ENCODE measurements at regions not wholly inside any gene's neighbourhood (a gene's known extent, or its start where the extent isn't known, plus 50 kb on each side); places are given as distances from the start of the nearest gene placed in this dataset.
A peak's percentile ranks its signal among the peaks of the same experiment; 100 is the strongest.
"Not testable (repeated sequence)": the region's sequence is repeated elsewhere in the genome, so short reads cannot be mapped to it uniquely, and the experiment has no call there.

DNA sequence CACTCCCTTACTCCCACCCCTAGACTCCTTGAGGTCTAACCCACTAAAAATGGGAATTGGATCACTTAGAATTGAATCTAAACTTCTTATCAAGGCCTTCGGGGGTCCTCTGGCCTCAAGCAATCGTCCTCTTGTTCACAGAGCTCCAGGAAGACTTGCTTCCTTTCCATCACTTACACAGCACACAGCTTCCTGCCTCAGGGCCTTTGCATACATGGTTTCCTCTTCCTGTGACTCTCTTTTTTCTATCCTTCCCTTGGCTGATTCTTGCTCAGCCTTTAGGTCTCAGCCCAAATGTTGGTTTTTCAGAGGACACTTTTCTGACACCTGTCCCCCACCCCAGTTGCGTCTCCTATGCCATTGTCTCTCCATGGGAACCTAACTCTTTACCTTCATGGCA, 50.0 kb upstream of the ALDH1B1 start:
- no peak for DNase-seq

- no peak for DNase-seq
Observed at GRCh38 chr9:38342096-38342495, 50.4 kb upstream of the ALDH1B1 start.

- DNase-seq = peak in 3 of 14 donors; percentile 11 to 93 (median 32)
Observed at GRCh38 chr9:38339496-38339895, 53.0 kb upstream of the ALDH1B1 start.

DNA sequence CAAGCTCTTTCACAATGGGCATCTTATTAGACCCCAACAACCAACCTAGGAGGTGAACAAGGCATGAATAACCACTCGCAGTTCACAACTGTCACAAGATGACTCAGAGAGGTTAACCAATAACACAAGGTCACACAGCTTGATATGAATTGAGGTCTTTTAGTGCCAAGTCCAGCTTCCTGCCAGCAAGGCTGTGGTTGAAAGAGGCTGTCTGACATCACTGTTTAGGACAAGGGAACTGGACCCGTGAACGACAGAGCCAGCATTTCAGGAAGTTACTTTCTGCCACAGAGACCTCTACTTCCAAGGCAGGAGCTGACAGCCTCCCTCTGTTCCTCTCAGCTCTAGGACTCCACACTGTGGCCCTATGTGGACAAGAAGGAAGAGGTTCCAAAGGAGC, 53.4 kb upstream of the ALDH1B1 start:
- no peak for DNase-seq

DNA sequence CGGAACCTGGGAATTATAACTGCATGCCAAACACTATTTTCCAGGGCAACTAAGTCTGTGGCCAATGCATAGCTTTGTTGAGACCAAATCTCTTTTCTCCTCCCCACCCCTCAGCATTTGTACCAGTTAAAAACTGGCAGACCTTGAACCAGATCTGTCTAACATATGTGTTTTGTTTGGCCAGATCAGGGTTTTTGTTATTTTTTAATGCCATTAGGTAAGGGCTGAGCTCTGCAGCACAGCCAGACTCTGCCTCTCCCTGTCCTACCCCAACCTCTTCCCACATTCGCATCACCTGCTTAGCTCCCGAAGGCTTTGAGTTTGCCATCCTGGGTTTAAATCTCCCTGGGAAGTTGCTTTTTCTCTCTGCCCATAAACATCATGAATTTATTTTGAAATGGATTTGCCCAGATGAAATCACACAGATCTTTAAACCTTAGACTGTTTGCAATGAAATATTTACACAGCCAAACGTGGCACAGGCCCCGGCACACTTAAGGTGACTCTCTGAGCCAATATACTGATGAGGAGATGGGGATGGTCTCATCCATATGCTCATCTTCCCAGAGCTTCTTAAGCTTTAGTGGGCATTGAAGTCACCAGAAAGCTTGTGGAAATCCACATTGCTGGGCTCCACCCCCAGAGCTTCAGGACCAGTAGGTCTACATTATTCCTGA, 54.0 kb upstream of the ALDH1B1 start:
- no peak for DNase-seq

DNA sequence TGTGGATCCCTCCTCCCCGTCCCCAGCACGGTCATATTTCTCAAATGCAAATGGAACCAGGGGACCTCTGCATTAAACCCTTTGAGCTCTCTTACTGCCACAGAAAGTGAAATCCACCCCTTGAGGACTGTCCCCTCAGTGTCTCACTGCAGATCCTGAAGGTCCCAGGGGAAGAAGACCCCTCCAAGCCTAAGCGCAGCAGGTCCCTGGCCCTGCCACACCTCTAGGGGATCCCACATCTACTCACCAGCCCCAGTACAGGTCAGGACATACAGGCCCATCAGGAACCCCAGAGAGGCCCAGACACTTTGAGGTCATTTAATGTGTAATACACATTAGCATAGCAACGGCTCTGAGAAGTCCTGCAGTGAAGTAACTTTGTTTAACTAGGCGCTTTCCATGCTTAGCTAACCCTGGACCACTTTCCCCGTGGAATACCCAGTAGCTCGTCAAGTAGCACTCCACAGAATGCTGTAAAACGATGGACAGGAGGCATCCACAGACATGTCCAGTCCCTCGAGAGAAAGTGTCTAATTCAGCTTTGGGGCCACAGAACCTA, 54.7 kb upstream of the ALDH1B1 start:
- no peak for DNase-seq

DNA sequence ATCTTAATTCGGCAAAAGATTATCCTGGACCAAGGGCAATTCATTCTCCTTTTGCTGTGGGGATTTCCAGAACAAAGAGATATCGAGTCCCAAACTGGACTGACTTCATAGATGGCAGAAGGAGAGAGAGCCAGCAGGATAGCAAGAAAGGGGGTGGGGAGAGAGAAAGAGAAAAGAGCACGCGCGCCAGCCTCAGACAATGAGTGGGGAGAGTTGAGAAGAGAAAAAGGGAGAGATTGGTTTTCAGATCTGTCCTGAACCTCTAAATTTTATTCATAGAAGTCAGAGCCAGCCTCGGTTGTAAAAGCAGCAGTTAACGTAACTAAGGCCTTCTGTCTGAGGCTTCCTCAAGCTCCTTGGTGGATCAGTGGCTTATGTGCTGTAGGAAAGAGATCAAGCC, 55.3 kb upstream of the ALDH1B1 start:
- no peak for DNase-seq

GRCh38 chr9:38336341-38336740, 56.2 kb upstream of the ALDH1B1 start:
- DNase-seq = no peak

- DNase-seq = peak in 1 of 14 donors; percentile 34
Observed at GRCh38 chr9:38335686-38336085, 56.8 kb upstream of the ALDH1B1 start.

- no peak for DNase-seq
Observed at GRCh38 chr9:38334234-38334633, 58.3 kb upstream of the ALDH1B1 start.

DNA sequence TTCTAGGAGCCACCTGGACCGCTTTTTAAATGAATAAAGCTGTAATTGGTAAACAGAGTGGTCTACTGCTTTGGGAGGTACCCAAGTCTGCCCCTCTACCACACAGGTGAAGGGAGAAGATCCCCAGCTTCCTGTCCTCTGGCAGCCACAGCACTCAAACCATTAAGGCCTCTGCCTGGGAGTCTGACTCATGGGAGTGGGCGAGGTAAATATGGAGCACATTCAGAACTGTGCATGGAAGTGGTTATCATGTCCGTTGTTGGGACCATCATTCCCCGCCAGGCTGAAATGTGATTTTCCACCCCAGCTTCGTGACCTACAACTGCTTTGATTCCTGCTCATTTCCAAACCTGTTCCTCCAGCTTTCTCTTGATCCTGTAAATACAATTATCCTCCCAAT, 59.5 kb upstream of the ALDH1B1 start:
- DNase-seq = no peak

- no peak for DNase-seq
Observed at GRCh38 chr9:38332625-38333024, 59.9 kb upstream of the ALDH1B1 start.

DNA sequence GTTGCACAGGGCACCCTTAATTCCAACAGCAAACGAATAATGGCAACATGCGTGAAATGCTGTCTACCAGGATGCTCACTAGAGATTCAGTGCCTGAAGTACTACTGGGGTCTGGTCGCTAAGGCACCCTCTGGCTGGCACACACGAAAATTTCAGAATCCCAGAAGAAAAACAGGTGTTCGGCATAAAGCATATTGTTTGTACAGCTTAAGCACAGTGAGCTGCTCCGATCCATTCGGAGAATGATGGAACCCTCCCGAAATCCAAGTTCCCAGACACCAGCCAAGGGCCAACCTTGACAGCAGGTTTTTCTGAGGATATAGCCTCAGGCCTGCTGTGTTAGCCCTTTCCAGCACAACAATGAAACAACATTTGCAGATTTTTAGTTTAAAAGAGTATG, 61.4 kb upstream of the ALDH1B1 start:
- DNase-seq = no peak

DNA sequence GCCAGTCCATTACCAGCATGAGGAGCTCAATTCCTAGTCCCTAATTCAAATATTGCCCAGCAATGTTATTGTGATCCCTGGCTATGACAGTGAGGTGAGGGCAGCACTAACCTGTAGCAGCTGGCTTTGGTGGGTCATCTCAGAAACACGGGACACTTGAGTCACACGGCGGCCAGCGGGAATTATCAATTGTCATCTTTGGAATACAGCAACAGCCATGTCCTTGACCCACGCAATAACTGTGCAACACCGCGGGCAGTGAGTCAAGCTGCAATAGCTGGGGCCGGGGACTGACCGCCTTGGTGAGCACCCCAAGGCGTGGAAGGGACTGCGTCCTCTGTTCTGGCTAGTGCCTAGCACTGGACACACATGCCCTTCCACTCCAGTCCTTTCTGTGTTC, 62.5 kb upstream of the ALDH1B1 start:
- DNase-seq = no peak

DNA sequence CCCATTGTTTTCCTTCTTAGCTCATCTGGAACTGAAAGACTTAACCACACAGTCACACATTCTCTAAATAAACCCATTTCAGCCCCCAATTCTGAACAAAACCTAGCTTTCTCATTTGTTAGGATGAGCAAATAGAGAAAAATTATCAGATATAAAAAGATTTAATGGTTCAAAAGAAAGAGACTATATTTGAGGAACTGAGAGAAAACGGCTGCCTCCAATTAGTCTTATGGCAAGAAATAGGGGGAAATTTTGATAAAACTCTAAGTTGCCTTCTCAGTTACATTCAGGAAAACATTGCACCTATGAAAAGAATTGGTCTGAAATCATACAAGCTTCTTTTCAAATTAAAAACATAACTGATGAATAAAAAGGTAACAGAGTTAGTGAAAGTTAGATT, 63.7 kb upstream of the ALDH1B1 start:
- DNase-seq = no peak

- no peak for DNase-seq
Observed at GRCh38 chr9:38326122-38326521, 66.4 kb upstream of the ALDH1B1 start.

- DNase-seq = not testable (repeated sequence)
Observed at GRCh38 chr9:38324213-38324612, 68.3 kb upstream of the ALDH1B1 start.

GRCh38 chr9:38322937-38323336, 69.6 kb upstream of the ALDH1B1 start:
- no peak for DNase-seq

DNA sequence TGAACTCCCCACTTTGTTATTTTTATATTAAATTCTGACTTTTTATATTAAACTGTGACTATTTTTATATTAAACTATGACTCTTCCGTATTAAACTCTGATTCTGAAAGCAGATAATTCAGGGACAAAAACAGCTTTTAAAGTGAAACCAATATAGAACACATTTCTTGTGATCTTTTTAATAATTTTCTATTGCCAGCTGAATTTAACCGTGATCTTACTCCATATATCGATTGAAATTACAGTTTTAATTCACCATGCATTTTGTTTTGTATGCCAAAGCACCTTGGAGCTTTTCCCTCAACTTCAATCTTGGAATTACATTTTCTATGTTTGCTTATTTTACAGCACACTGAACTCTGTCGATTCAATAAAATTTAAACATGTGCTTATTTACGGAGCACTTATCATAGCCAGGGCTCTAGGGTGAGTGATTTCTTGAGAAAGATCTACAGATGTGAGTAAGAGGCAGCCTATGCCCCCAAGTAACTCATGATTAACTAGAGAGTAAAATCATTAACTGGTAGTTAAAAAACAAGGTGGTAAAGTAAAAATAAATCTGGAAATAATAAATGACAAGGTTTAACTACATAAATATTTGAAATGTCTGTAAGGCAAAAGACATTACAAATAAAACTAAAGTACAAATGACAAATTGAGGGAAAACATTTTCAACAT, 72.9 kb upstream of the ALDH1B1 start:
- DNase-seq = no peak

DNA sequence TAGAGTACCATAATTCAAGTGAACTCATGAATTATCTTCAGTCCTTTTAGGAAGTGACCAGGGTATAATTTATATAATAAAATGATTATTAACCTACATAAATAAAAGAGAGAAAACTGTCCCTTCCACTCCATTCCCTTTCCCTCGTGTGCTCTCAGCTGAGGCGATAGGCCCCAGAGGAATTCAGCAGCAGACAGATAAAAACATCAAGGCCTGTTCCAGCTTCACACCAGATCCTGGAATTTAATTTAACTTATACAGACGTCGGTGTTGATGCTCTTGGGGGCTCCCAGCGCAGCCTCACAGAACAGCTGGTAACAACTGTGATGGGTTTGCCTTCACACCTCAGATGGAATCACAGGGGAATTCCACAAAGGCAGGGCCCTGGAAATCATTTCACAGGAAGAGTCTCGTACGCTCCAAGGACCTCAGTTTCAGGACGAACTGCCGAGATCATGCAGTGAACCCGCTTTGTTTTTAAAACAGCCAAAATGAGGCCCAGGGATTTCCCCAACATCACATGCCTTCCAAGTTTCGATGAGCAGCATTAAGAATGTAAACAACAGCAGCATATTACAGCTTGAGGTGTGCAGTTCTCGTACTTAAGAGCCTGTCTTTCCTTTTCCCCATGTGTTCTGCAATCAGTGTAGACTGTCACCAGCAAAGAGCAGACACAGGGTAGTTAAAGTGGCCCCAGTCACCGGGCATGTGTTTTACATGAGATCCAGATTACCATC, 73.6 kb upstream of the ALDH1B1 start:
- DNase-seq = no peak

GRCh38 chr9:38316166-38316780, 76.2 kb upstream of the ALDH1B1 start:
- DNase-seq = peak in 2 of 14 donors; percentile 9 to 87

DNA sequence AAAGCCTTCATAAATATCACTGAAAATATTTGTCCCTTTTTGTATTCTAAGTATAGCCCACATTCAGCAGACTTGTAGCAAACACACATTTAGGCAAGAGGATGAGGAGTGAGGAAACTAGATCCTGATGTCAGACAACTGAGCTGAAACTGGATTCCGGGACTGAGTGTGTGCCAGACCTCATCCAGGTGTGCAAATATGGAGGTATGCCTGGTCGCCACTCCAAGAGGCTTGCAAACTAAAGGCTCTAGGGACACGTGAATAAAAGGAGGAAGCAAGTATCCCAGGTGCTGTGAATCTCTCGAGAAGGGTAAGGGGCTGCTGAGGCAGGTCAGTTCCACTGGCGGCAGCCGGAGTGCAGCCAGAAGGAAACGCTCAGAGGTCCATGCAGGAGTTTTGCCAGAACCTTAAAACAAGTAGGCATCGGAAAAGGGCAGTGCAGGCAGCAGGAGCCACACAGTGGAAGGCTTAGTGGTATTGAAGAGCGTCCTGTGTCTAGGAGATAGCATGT, 77.4 kb upstream of the ALDH1B1 start:
- no peak for DNase-seq

GRCh38 chr9:38313421-38313820, 79.1 kb upstream of the ALDH1B1 start:
- DNase-seq = no peak

All from C1 segment of cervical spinal cord (tissue), 14 donors.